HCT116 (cell line): ENCODE measurements at regions not wholly inside any gene's neighbourhood (a gene's known extent, or its start where the extent isn't known, plus 50 kb on each side); places are given as distances from the start of the nearest gene placed in this dataset.

Experiments
- CBX3 ChIP-seq: IDR thresholded peaks from 2 replicates; pipeline ENCODE4 v1.6.1; 2012; ENCODE audit warnings: low read depth
- CEBPB ChIP-seq: IDR thresholded peaks from 2 replicates; pipeline ENCODE4 v1.6.1; 2012; ENCODE audit warnings: low read depth
- CTCF ChIP-seq, 3 experiments: fragments of 200-600 bp in 1 of 3; sonication (generic) in 1 of 3; IDR thresholded peaks in 2 of 3; conservative IDR thresholded peaks in 1 of 3; 2 replicates each; pipeline ENCODE4 v1.5.1; 2012 to 2017; ENCODE audit warnings: low read depth in 2 of 3, low read length in 2 of 3, antibody characterized with exemption in 1 of 3, borderline replicate concordance in 1 of 3, control low read depth in 1 of 3, mild to moderate bottlenecking in 1 of 3, mixed read lengths in 1 of 3, mixed run types in 1 of 3, moderate library complexity in 1 of 3; ENCODE audit not compliant: insufficient read depth in 1 of 3
- EZH2 ChIP-seq: fragments of 200-600 bp; sonication (generic); IDR thresholded peaks from 2 replicates; pipeline ENCODE4 v1.6.1; 2017; ENCODE audit warnings: antibody characterized with exemption, mixed run types
- MAX ChIP-seq: IDR thresholded peaks from 2 replicates; pipeline ENCODE4 v1.6.1; 2012
- POLR2A ChIP-seq: IDR thresholded peaks from 2 replicates; pipeline ENCODE4 v1.7.0; 2011; ENCODE audit warnings: borderline replicate concordance; ENCODE audit not compliant: insufficient read depth, insufficient read length; ENCODE audit errors: extremely low read depth
- REST ChIP-seq: IDR thresholded peaks from 2 replicates; pipeline ENCODE4 v1.6.1; 2012; ENCODE audit warnings: low read depth
- SIN3A ChIP-seq: IDR thresholded peaks from 2 replicates; pipeline ENCODE4 v1.6.1; 2012; ENCODE audit warnings: low read depth
- SP1 ChIP-seq: IDR thresholded peaks from 2 replicates; pipeline ENCODE4 v1.6.1; 2012; ENCODE audit warnings: low read depth
- YY1 ChIP-seq: IDR thresholded peaks from 2 replicates; pipeline ENCODE4 v1.6.1; 2011; ENCODE audit warnings: low read length, low read depth, moderate library complexity, mild to moderate bottlenecking; ENCODE audit not compliant: insufficient replicate concordance; ENCODE audit errors: extremely low read depth

DNA sequence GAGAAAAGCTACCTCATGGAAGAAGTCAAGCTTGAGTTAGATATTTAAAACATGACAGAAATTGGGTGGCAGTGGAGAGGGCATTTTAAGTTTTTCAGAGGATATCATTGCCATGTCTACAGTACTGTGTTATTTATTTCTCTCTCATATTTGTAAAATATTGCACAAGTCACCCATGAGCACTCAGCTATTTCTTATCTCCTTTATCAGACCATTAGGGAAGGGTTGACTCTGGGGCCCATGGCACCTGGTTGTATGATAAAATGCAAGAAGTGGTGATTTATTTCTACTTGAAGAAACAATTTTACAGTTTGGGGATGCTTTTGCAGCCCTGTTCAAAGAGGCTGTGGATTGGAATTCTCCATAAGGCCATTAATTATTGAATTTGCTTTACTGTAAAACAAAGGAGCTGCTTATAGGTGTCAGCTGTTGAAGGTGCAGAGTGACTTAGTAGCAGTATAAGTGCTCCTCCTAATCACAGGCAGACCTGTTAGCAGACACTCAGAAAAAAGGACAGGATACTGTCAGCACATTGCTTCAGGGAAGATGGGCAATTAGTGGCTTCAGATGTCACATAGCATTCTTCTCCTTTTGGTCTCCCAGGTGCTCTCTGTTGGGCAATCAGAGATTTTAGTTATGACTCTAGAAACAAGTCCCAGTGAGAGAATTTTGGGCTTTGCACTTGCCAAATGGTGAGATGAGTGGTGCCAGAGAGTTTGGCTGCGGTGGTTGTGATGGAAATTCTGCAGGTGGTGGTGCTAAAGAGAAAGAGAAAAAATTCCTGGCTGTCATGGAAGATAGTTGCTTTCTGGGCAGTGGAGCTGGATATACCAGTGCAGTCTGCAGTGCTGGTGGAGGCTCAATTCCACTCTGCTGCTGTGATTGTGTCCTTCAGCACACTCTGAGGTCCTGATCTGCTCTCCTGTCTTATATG is 129.7 kb upstream of the ROPN1 start:
- TF ChIP-seq EZH2: no peak
- TF ChIP-seq SIN3A: no peak
- TF ChIP-seq YY1: no peak
- no peak for TF ChIP-seq CBX3
- TF ChIP-seq CTCF (IDR thresholded peaks at IDR 0.05 in 2 of 3, conservative IDR thresholded peaks at IDR 0.05 in 1 of 3; ENCODE audit: borderline replicate concordance in 1 of 3, insufficient read depth in 1 of 3, low read depth in 2 of 3, low read length in 2 of 3): no peak
- TF ChIP-seq MAX: no peak
- no peak for TF ChIP-seq POLR2A
- TF ChIP-seq REST: no peak
- TF ChIP-seq SP1: no peak
- no peak for TF ChIP-seq CEBPB
